H9 (cell line): ENCODE measurements at regions not wholly inside any gene's neighbourhood (a gene's known extent, or its start where the extent isn't known, plus 50 kb on each side); places are given as distances from the start of the nearest gene placed in this dataset.

Source experiments
- DNase-seq: peaks from one replicate; pipeline ENCODE4 v3.0.0-alpha.2; 2017
- H2AFZ ChIP-seq: one replicate; pipeline ENCODE4 v1.6.1; 2013; ENCODE audit warnings: mild to moderate bottlenecking, low read length, control low read depth, moderate library complexity
- H2AK5ac ChIP-seq: 2 replicates; pipeline ENCODE4 v1.6.1; 2013; ENCODE audit warnings: low read length, control low read depth, mixed read lengths; ENCODE audit not compliant: insufficient read length
- H2BK120ac ChIP-seq: one replicate; pipeline ENCODE4 v1.6.1; 2013; ENCODE audit warnings: low read depth, mild to moderate bottlenecking, low read length, control low read depth, inconsistent platforms; ENCODE audit not compliant: poor library complexity, severe bottlenecking
- H2BK12ac ChIP-seq: 2 replicates; pipeline ENCODE4 v1.6.1; 2013; ENCODE audit warnings: low read length, control low read depth, mixed read lengths, low read depth; ENCODE audit not compliant: insufficient read length
- H2BK15ac ChIP-seq: 2 replicates; pipeline ENCODE4 v1.6.1; 2013; ENCODE audit warnings: low read depth, low read length, control low read depth
- H2BK20ac ChIP-seq: one replicate; pipeline ENCODE4 v1.6.1; 2013; ENCODE audit warnings: low read depth, mild to moderate bottlenecking, low read length, control low read depth, inconsistent platforms; ENCODE audit not compliant: poor library complexity, severe bottlenecking
- H2BK5ac ChIP-seq: 2 replicates; pipeline ENCODE4 v1.6.1; 2013; ENCODE audit warnings: low read length, control low read depth, mixed read lengths; ENCODE audit not compliant: insufficient read length
- H3K14ac ChIP-seq: 2 replicates; pipeline ENCODE4 v1.6.1; 2013; ENCODE audit warnings: low read length, control low read depth; ENCODE audit not compliant: insufficient read depth
- H3K18ac ChIP-seq: 2 replicates; pipeline ENCODE4 v1.6.1; 2013; ENCODE audit warnings: low read depth, mild to moderate bottlenecking, mixed read lengths, low read length, control low read depth; ENCODE audit not compliant: insufficient read length
- H3K23ac ChIP-seq: 2 replicates; pipeline ENCODE4 v1.6.1; 2013; ENCODE audit warnings: low read length, control low read depth, mixed read lengths, low read depth; ENCODE audit not compliant: insufficient read length
- H3K23me2 ChIP-seq: 2 replicates; pipeline ENCODE4 v1.6.1; 2013; ENCODE audit warnings: low read depth, mild to moderate bottlenecking, mixed read lengths, low read length, control low read depth; ENCODE audit not compliant: insufficient read length, poor library complexity, severe bottlenecking
- H3K27ac ChIP-seq: 2 replicates; pipeline ENCODE4 v1.5.1; 2013; ENCODE audit warnings: low read length, control low read depth, mixed read lengths, low read depth; ENCODE audit not compliant: insufficient read length
- H3K27me3 ChIP-seq: 2 replicates; pipeline ENCODE4 v1.6.1; 2013; ENCODE audit warnings: low read length, control low read depth, inconsistent platforms; ENCODE audit not compliant: insufficient read depth
- H3K4ac ChIP-seq: 2 replicates; pipeline ENCODE4 v1.6.1; 2013; ENCODE audit warnings: low read depth, mild to moderate bottlenecking, control low read depth, inconsistent platforms, low read length, moderate library complexity
- H3K4me1 ChIP-seq: 2 replicates; pipeline ENCODE4 v1.6.1; 2013; ENCODE audit warnings: low read length, control low read depth, inconsistent platforms; ENCODE audit not compliant: insufficient read depth
- H3K4me2 ChIP-seq: 2 replicates; pipeline ENCODE4 v1.6.1; 2013; ENCODE audit warnings: low read length, control low read depth, mixed read lengths; ENCODE audit not compliant: insufficient read length, insufficient read depth
- H3K56ac ChIP-seq: 2 replicates; pipeline ENCODE4 v1.6.1; 2013; ENCODE audit warnings: low read depth, mild to moderate bottlenecking, mixed read lengths, low read length, control low read depth; ENCODE audit not compliant: insufficient read length
- H3K79me1 ChIP-seq: 2 replicates; pipeline ENCODE4 v1.6.1; 2013; ENCODE audit warnings: low read depth, mild to moderate bottlenecking, moderate library complexity, low read length, control low read depth, inconsistent platforms; ENCODE audit not compliant: insufficient read depth, poor library complexity, severe bottlenecking
- H3K79me2 ChIP-seq: 2 replicates; pipeline ENCODE4 v1.6.1; 2013; ENCODE audit warnings: low read length, control low read depth, inconsistent platforms; ENCODE audit not compliant: insufficient read depth
- H3K9ac ChIP-seq: 2 replicates; pipeline ENCODE4 v1.6.1; 2013; ENCODE audit warnings: low read length, control low read depth, mixed read lengths; ENCODE audit not compliant: insufficient read length; ENCODE audit errors: extremely low read depth
- H3K9me3 ChIP-seq: one replicate; pipeline ENCODE4 v1.6.1; 2013; ENCODE audit warnings: low read depth, low read length, inconsistent platforms; ENCODE audit not compliant: control insufficient read depth
- H3T11ph ChIP-seq: one replicate; pipeline ENCODE4 v1.6.1; 2013; ENCODE audit warnings: mild to moderate bottlenecking, low read length, control low read depth, inconsistent platforms
- H4K20me1 ChIP-seq: one replicate; pipeline ENCODE4 v1.6.1; 2013; ENCODE audit not compliant: control insufficient read depth, insufficient read length, insufficient read depth
- H4K5ac ChIP-seq: 2 replicates; pipeline ENCODE4 v1.6.1; 2013; ENCODE audit warnings: low read depth, mild to moderate bottlenecking, mixed read lengths, low read length, control low read depth; ENCODE audit not compliant: insufficient read length
- H4K8ac ChIP-seq: replicated peaks from 2 replicates; pipeline ENCODE4 v1.6.1; 2013; ENCODE audit warnings: low read length, control low read depth, mixed read lengths, low read depth; ENCODE audit not compliant: insufficient read length
- H4K91ac ChIP-seq: 2 replicates; pipeline ENCODE4 v1.6.1; 2013; ENCODE audit warnings: low read depth, mild to moderate bottlenecking, moderate library complexity, mixed read lengths, low read length, control low read depth; ENCODE audit not compliant: insufficient read length
- H3K27ac Mint-ChIP-seq, 3 experiments: 2 replicates in 2 of 3; 3 replicates in 1 of 3; pipeline ENCODE4 v1.8.0; 2020 to 2021; ENCODE audit warnings: mixed read lengths in 3 of 3, mild to moderate bottlenecking in 1 of 3, moderate library complexity in 1 of 3
- H3K27me3 Mint-ChIP-seq: 2 replicates; pipeline ENCODE4 v1.8.0; 2021; ENCODE audit warnings: low read depth, mild to moderate bottlenecking, moderate library complexity, mixed read lengths
- H3K36me3 Mint-ChIP-seq, 3 experiments: 2 replicates in 2 of 3; 3 replicates in 1 of 3; pipeline ENCODE4 v1.8.0; 2020 to 2021; ENCODE audit warnings: low read depth in 3 of 3, mixed read lengths in 3 of 3; ENCODE audit not compliant: insufficient read depth in 1 of 3
- H3K4me1 Mint-ChIP-seq, 2 experiments: 2 replicates each; pipeline ENCODE4 v1.8.0; 2020; ENCODE audit warnings: mixed read lengths in 2 of 2
- H3K4me3 Mint-ChIP-seq, 2 experiments: 2 replicates in 1 of 2; 3 replicates in 1 of 2; pipeline ENCODE4 v1.8.0; 2020 to 2021; ENCODE audit warnings: mild to moderate bottlenecking in 2 of 2, mixed read lengths in 2 of 2, moderate library complexity in 1 of 2
- H3K9me3 Mint-ChIP-seq, 2 experiments: 2 replicates in 1 of 2; 3 replicates in 1 of 2; pipeline ENCODE4 v1.8.0; 2020; ENCODE audit warnings: mild to moderate bottlenecking in 2 of 2, mixed read lengths in 2 of 2, moderate library complexity in 1 of 2
- whole genome bisulfite sequencing: extraction: QIAGEN DNeasy Blood & Tissue Kit; methylation state at CpG from one replicate; pipeline ENCODE4 v1.1.7; 2013; ENCODE audit warnings: missing lambda C conversion rate, low lambda C conversion rate, mixed read lengths; ENCODE audit not compliant: insufficient read length; ENCODE audit errors: extremely low coverage; 5-methylcytosine and 5-hydroxymethylcytosine counted together
- TF ChIP-seq, protein P1 (sequence below): fragments of 200-600 bp; sonication (generic); conservative IDR thresholded peaks from 3 replicates; pipeline ENCODE4 v1.8.0; 2021; ENCODE audit warnings: antibody characterized with exemption, mild to moderate bottlenecking

DNA sequence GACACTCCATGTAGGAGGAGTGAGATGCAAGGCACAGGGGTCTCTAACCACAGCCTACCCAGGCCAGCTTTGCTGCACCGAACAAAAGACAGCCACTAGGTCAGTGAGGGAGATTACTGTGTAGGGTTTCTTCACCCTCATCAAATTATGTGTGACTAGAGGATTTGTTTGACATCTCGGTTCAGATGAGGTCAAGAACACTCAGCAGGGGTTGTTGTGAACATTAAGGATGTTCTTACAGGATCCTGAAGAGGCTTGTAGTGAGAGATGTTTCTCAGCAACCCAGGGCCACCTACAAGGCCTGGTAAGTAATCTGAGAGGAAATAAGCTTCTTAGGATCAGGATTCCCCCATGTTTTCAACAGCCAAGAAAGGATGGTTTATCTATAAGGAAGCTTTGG, 202.1 kb downstream of the NXPE2 start:
- H2BK120ac ChIP-seq, result no peak overlapping the region
- H3K4ac ChIP-seq, result no peak overlapping the region
- no peaks in the 10 kb centered on the region for H3K27me3 ChIP-seq
- H3K4me1 ChIP-seq, result no peaks in the 10 kb centered on the region
- no peaks in the 10 kb centered on the region for H3K36me3 Mint-ChIP-seq
- peaks cover 5% of the 10 kb centered on the region for H3K27me3 Mint-ChIP-seq
- H3K9me3 Mint-ChIP-seq, result no peaks in the 10 kb centered on the region
- H3K9ac ChIP-seq, result no peak overlapping the region
- H3K23me2 ChIP-seq, result no peaks in the 10 kb centered on the region
- no peak overlapping the region for H3T11ph ChIP-seq
- H3K79me1 ChIP-seq, result no peaks in the 10 kb centered on the region
- H3K23ac ChIP-seq, result no peak overlapping the region
- no peak overlapping the region for H3K4me3 Mint-ChIP-seq
- no peak overlapping the region for H3K18ac ChIP-seq
- no peak overlapping the region for H2AFZ ChIP-seq
- no peak overlapping the region for H3K14ac ChIP-seq
- no peak overlapping the region for H3K56ac ChIP-seq
- no peak overlapping the region for H4K5ac ChIP-seq
- no peak for DNase-seq
- no peaks in the 10 kb centered on the region for H3K9me3 ChIP-seq
- H3K4me2 ChIP-seq, result no peak overlapping the region
- no peak overlapping the region for H3K27ac Mint-ChIP-seq
- H4K8ac ChIP-seq, result no peak overlapping the region
- H3K79me2 ChIP-seq, result no peaks in the 10 kb centered on the region; the same call in 1 of the 2 replicates
- no peak overlapping the region for H3K27ac ChIP-seq
- H2AK5ac ChIP-seq, result no peak overlapping the region
- no peaks in the 10 kb centered on the region for H4K20me1 ChIP-seq
- no CpG with 5 or more reads among the region's 2 CpGs for WGBS
- TF ChIP-seq, protein P1, sequence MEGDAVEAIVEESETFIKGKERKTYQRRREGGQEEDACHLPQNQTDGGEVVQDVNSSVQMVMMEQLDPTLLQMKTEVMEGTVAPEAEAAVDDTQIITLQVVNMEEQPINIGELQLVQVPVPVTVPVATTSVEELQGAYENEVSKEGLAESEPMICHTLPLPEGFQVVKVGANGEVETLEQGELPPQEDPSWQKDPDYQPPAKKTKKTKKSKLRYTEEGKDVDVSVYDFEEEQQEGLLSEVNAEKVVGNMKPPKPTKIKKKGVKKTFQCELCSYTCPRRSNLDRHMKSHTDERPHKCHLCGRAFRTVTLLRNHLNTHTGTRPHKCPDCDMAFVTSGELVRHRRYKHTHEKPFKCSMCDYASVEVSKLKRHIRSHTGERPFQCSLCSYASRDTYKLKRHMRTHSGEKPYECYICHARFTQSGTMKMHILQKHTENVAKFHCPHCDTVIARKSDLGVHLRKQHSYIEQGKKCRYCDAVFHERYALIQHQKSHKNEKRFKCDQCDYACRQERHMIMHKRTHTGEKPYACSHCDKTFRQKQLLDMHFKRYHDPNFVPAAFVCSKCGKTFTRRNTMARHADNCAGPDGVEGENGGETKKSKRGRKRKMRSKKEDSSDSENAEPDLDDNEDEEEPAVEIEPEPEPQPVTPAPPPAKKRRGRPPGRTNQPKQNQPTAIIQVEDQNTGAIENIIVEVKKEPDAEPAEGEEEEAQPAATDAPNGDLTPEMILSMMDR, result no peak
- no peaks in the 10 kb centered on the region for H3K4me1 Mint-ChIP-seq
- H2BK5ac ChIP-seq, result no peak overlapping the region
- no peak overlapping the region for H2BK15ac ChIP-seq
- H2BK12ac ChIP-seq, result no peak overlapping the region
- no peak overlapping the region for H4K91ac ChIP-seq
- H2BK20ac ChIP-seq, result no peak overlapping the region
